ENCODE measurements at regions not wholly inside any gene's neighbourhood (a gene's known extent, or its start where the extent isn't known, plus 50 kb on each side); places are given as distances from the start of the nearest gene placed in this dataset.

DNA sequence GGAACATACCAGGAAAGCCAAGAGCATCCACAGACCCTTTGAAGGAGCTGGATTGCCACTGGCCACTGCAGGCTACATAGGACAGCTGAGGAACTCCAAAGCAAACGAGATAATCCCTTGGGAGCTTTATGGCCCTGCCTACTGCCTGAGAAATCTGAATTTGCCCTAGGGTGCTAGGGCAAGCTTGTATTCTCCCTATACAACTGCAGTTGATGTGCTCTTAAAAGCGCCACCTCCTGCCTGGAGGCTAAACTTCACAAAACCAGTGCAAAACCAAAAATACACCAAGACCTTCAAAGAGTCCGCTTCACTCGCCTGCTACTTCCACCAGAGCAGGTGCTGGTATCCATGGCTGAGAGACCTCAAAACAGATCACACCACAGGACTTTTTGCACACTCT, 99.6 kb upstream of the KRR1 start:
- ATAC-seq (no peak), DNase-seq (no peak)
- Histone ChIP-seq H3K27ac (no peak overlapping the region), H3K9me3 (no peaks in the 10 kb centered on the region), H3K36me3 (no peaks in the 10 kb centered on the region), H3K27me3 (no peaks in the 10 kb centered on the region), H3K4me1 (no peaks in the 10 kb centered on the region), H3K4me3 (no peak overlapping the region)
- TF ChIP-seq, protein P1, sequence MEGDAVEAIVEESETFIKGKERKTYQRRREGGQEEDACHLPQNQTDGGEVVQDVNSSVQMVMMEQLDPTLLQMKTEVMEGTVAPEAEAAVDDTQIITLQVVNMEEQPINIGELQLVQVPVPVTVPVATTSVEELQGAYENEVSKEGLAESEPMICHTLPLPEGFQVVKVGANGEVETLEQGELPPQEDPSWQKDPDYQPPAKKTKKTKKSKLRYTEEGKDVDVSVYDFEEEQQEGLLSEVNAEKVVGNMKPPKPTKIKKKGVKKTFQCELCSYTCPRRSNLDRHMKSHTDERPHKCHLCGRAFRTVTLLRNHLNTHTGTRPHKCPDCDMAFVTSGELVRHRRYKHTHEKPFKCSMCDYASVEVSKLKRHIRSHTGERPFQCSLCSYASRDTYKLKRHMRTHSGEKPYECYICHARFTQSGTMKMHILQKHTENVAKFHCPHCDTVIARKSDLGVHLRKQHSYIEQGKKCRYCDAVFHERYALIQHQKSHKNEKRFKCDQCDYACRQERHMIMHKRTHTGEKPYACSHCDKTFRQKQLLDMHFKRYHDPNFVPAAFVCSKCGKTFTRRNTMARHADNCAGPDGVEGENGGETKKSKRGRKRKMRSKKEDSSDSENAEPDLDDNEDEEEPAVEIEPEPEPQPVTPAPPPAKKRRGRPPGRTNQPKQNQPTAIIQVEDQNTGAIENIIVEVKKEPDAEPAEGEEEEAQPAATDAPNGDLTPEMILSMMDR (IDR thresholded peaks at IDR 0.05), result no peak
- intact Hi-C loops (cut with DNase I), result no loop called here

DNA sequence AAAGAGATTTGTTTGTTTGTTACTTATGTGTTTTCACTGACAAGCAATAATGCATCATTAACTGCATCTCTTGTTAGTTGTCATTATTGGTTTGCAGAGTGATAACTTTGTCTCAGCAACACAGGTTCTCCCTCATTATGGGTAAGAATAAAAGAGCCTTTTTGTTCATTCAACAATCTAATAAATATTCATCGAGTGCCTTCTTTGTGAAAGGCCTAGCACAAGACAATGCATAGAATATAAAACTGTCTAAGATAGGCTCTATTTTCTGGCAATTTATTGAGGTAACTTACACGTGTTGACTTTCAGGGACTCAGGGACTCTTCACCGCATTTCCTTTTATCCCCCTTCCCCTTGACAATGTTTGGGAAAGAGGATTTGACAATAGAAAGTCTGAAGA, 95.5 kb upstream of the KRR1 start:
- no peaks in the 10 kb centered on the region for H3K27me3 ChIP-seq
- no peaks in the 10 kb centered on the region for H3K36me3 ChIP-seq
- H3K4me1 ChIP-seq, result no peaks in the 10 kb centered on the region
- H3K27ac ChIP-seq, result no peak overlapping the region
- intact Hi-C loops (cut with DNase I), result no loop called here
- ATAC-seq, result no peak
- DNase-seq, result no peak
- no peak overlapping the region for H3K4me3 ChIP-seq
- no peaks in the 10 kb centered on the region for H3K9me3 ChIP-seq
- TF ChIP-seq, protein P1 (IDR thresholded peaks at IDR 0.05), result no peak

DNA sequence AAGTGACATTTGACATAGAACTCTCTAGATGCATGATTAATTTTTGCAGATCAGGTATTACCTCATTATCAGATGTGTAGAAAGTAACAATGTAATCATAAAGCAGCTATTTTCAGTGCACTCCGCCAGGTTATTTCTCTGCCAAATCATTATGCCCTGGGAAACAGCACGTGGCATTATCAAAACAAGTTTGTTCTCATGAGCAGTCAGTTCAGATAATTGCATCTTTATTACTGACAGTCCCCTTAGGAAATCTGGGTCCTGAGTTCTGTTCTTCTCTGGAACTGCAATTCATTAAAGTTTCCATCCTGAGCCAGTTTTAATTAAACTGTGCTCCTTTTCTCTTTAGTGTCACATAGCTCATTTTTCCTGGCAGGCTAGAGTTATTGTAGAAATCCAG, 94.7 kb upstream of the KRR1 start:
- H3K4me1 ChIP-seq, result no peaks in the 10 kb centered on the region
- no peaks in the 10 kb centered on the region for H3K36me3 ChIP-seq
- intact Hi-C loops (cut with DNase I), result no loop called here
- H3K9me3 ChIP-seq, result no peaks in the 10 kb centered on the region
- DNase-seq (no peak), ATAC-seq (no peak)
- H3K27ac ChIP-seq, result no peak overlapping the region
- no peak overlapping the region for H3K4me3 ChIP-seq
- no peaks in the 10 kb centered on the region for H3K27me3 ChIP-seq
- TF ChIP-seq, protein P1 (IDR thresholded peaks at IDR 0.05), result no peak

DNA sequence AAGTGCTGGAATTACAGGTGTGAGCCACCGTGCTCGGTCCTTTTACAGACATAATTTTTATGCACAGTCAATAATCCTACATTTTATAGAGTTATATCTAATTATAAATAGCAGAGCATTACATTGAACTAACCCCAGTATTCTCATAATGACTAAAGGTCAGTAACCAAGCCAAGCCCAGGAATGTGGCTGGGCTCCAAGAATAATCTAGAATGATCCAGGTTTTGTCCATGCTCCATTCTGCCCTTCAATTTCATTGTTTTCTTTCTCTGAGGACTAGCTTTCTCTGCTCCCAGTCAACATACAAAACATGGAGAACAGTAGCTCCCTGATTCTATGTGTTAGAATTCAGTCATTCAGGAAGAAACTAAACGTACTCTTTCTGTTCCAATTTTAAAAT, 92.1 kb upstream of the KRR1 start:
- DNase-seq (no peak), ATAC-seq (no peak)
- no peak overlapping the region for H3K27ac ChIP-seq
- intact Hi-C loops (cut with DNase I), result no loop called here
- TF ChIP-seq, protein P1 (IDR thresholded peaks at IDR 0.05), result no peak
- no peak overlapping the region for H3K4me3 ChIP-seq
- H3K27me3 ChIP-seq, result no peaks in the 10 kb centered on the region
- H3K9me3 ChIP-seq, result no peaks in the 10 kb centered on the region
- no peaks in the 10 kb centered on the region for H3K4me1 ChIP-seq
- H3K36me3 ChIP-seq, result no peaks in the 10 kb centered on the region

DNA sequence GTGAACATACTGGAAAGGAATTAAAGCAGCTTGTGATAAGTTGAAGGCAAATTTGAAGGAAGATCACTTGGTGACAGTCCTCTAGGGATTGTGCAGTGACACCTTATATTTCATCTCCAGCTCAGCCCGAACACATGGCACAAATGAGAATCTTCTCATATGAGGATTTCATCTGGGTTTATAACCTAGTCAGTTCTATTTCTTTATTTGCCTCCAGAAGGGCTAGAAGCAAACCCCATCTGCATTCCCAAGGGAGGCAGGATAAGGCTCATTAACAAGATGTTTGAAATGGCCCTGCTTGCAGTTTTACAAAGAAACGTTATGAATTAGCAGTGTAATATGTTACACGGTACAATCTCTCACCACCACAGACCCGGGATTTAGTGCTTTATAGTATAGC, 90.7 kb upstream of the KRR1 start:
- Histone ChIP-seq H3K4me1 (no peaks in the 10 kb centered on the region), H3K27ac (no peak overlapping the region), H3K4me3 (no peak overlapping the region), H3K27me3 (no peaks in the 10 kb centered on the region), H3K36me3 (no peaks in the 10 kb centered on the region), H3K9me3 (no peaks in the 10 kb centered on the region)
- ATAC-seq (no peak), DNase-seq (no peak)
- intact Hi-C loops (cut with DNase I), result no loop called here
- TF ChIP-seq, protein P1 (IDR thresholded peaks at IDR 0.05), result no peak

DNA sequence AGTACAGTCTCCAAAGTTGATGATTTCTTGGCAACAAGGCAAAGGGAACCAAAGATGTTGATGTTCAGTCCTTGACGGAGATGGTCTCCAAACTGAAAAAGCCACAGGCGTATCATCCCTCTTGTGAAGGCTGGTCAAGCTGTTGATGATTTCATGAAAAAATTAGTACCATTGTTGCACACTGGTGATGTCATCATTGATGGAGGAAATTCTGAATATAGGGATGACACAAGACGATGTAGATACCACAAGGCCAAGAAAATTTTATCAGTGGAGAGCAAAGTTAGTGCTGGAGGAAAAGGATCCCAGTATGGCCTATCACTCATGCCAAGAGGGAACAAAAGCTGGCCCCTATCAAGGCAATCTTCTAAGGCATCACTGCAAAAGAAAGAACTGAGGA, 88.7 kb upstream of the KRR1 start:
- Histone ChIP-seq H3K4me1 (no peaks in the 10 kb centered on the region), H3K27me3 (no peaks in the 10 kb centered on the region), H3K4me3 (no peak overlapping the region), H3K9me3 (no peaks in the 10 kb centered on the region), H3K27ac (no peak overlapping the region), H3K36me3 (no peaks in the 10 kb centered on the region)
- intact Hi-C loops (cut with DNase I), result no loop called here
- ATAC-seq, result no peak
- no peak for DNase-seq
- TF ChIP-seq, protein P1 (IDR thresholded peaks at IDR 0.05), result no peak
